GM10248 (cell line): ENCODE measurements at regions not wholly inside any gene's neighbourhood (a gene's known extent, or its start where the extent isn't known, plus 50 kb on each side); places are given as distances from the start of the nearest gene placed in this dataset.

Experiments used
- CTCF ChIA-PET: fragments of 300-600 bp; sonication (Branson Sonifier 250); formaldehyde crosslinking; extraction: SDS; loops from one replicate; lab custom pipeline; 2021; ENCODE audit warnings: antibody characterized with exemption; lab: Yijun Ruan, JAX
- POLR2A ChIA-PET: fragments of 350-650 bp; sonication (Branson Sonifier 250); formaldehyde crosslinking; extraction: SDS; loops from one replicate; lab custom pipeline; 2020; ENCODE audit warnings: antibody characterized with exemption; lab: Yijun Ruan, JAX
- DNase-seq: peaks from one replicate; pipeline ENCODE4 v3.0.0; 2012; ENCODE audit errors: extremely low spot score
- TF ChIP-seq, protein P1 (sequence below): IDR thresholded peaks from 2 replicates; pipeline ENCODE4 v1.5.1; 2012; ENCODE audit warnings: mild to moderate bottlenecking, low read depth; ENCODE audit errors: extremely low read depth, missing control alignments, control extremely low read depth

DNA sequence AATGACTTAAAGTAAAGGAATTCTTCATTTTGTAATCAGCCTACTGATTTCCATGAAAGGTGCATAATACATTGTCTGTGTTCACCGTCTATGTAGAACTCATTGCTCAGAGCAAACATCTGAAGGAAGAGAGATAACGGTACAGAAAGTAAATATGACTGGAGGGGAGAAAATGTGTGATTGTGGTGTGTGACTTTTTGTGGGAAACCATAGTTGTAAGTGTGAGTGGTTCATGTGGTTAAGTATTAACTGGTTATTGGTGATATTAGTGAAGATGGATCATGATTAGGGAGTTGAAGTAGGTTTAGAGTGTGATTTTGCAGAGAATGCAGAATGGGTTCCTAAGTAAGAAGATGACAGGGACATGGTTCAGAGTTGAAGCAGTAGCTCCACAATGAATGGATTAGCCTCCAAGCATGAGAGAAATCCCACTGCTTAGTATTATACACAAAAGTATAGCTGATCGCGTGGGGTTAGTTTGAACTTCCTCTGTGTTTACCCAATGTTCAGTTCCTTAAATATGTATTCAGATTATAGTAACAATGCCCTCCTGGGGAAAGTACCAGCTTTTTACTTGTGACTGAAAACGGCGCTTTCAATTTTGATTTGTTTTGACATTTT, 368.9 kb downstream of the UTRN start:
- ChIA-PET CTCF (no interaction called here), POLR2A (no interaction called here)
- TF ChIP-seq, protein P1, sequence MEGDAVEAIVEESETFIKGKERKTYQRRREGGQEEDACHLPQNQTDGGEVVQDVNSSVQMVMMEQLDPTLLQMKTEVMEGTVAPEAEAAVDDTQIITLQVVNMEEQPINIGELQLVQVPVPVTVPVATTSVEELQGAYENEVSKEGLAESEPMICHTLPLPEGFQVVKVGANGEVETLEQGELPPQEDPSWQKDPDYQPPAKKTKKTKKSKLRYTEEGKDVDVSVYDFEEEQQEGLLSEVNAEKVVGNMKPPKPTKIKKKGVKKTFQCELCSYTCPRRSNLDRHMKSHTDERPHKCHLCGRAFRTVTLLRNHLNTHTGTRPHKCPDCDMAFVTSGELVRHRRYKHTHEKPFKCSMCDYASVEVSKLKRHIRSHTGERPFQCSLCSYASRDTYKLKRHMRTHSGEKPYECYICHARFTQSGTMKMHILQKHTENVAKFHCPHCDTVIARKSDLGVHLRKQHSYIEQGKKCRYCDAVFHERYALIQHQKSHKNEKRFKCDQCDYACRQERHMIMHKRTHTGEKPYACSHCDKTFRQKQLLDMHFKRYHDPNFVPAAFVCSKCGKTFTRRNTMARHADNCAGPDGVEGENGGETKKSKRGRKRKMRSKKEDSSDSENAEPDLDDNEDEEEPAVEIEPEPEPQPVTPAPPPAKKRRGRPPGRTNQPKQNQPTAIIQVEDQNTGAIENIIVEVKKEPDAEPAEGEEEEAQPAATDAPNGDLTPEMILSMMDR, result no peak
- DNase-seq, result peak; percentile 53

DNA sequence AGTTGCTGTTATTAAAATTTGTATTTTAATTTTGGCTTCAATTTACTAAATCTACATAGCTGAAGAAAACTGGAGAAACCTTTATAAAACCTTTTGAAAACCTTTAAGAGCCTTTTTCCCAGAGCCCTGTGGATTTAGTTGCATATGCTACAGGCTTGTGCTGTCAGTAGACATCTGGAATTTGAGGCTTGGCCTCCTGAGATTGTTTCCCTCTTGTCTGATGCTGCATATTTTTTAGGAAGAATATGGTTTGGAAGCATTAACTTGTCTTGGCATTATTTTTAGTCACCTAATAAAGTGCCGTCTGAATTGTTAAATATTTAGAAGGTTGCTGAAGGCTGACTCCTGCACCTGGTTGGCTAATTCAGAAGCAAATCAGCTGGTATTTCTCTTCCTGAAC, 369.4 kb downstream of the UTRN start:
- ChIA-PET CTCF (no interaction called here), POLR2A (no interaction called here)
- no peak for DNase-seq
- TF ChIP-seq, protein P1, result no peak

DNA sequence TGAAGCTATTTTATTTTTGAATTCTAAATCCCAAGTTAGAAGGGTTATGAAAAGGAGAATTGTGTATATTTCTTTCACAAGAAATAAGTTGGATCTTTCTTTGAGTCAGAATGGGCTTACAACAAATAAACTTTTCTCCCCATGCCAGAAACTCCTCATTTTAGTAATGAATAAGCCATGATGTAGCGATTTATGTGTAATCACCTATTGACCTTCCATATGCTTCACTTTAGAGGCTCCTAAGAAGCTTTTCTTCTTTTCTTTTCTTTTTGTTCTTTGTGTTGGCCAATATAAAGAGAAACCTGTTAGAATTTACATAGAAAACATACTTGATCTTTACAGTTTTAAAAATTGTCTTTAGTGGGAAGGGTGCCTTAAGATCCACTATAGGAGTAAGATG, 370.2 kb downstream of the UTRN start:
- CTCF ChIA-PET, result interaction anchor here (1.3 kb wide), 1 partner anchor 16 kb away, joined by 3 read pairs; no protein-coding TSS in a partner anchor
- no peak for DNase-seq
- POLR2A ChIA-PET, result no interaction called here
- TF ChIP-seq, protein P1, result no peak

DNA sequence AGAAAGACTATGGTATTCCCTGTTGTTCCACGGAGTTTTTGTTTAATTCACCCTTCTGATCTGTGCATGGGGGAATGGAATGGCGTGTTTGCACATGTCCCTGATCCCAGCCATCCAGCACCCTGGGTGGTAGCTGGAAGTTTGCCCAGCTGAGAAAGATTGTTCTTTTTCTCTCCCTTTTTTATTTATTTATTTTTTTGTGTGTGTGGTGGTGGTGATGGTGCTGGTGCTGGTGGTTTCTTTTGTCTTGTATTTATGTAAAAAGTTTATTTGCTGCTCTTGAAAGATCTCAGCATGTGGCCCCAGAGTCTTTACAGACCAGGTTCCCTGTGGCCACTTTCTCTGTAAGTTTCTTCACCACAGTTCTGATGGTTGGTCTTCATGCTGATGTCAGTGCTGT, 372.6 kb downstream of the UTRN start:
- no peak for DNase-seq
- CTCF ChIA-PET, result no interaction called here
- TF ChIP-seq, protein P1, result no peak
- POLR2A ChIA-PET, result no interaction called here

DNA sequence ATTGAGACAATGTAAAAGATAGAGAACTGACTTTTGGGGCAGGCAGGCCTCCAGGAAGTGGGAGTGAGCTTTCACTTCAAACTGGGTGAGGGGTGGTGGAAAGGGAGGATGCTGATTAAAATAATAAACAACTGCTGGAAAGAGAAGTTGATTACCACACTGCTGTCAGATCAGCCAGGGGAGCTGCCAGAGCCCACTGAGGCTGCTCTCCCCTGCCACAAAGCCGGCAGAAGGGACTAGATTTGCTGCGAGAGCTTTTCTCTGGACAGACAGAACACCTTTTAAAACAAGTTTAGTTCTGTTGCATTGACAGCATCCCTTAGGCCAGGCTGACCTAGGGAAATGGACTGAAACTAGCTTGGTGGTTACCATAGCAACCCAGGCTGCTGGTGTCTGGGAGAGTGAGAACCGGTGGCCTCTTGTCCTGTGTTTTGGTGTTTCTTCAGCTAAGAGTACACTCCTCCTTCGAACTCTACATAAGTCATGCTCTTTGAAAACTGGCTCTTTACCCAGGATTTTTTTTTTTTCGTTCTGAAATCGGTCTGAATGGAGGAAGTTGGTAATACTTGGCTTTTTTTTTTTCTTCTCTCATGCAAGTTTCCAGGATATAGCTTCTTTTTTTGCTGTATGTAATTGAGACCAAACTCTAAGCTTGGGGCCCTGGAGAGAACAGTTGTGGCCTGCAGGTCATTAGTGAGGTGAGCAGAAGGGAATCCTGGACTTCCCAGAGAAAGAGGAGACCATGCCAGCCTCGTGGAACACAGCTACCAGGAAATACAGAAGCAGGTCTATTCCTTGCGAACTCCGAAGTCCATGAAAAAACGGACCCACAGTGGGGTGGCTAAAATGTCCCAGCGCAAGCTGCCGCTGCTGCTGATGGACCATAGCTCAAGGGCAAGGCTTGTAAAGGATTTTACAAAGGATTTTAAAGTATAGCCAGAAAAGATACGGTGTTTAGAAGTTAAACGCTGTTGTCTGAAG, 374.4 kb downstream of the UTRN start:
- TF ChIP-seq, protein P1, result no peak
- POLR2A ChIA-PET, result no interaction called here
- CTCF ChIA-PET, result interaction anchor here (1.3 to 1.4 kb wide), 2 partner anchors 9 to 11 kb away, joined by 5 to 6 read pairs; no protein-coding TSS in a partner anchor
- DNase-seq, result peak; percentile 33

DNA sequence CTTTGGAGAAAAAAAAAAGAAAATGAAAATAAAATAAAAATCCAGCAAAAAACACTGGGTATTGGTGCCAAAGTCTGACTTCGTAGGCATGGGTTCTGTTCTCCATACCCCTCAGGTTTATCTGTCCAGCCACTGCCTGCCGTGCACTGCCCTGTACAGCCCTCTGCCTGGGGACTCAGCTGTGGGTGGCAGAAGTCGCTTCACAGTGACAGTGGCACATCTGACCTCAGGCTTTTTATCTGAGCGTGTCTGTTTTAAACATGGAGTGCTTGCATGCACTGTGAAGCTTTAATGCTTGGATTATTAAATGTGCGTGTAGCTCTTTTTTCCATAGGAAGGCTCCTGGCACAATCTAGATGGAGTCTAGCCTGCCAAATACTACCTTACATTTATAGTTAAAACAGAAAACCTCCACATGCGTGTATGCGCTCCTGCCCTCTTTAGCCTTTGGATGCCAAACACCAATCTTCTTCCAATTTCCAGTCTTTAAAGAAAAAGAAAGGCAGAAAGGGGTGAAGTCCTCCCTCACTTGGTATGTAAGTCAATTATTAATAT, 375.5 kb downstream of the UTRN start:
- ChIA-PET POLR2A (no interaction called here), CTCF (interaction anchor here (1.0 to 1.5 kb wide), 2 partner anchors 11 to 13 kb away, joined by 3 read pairs; no protein-coding TSS in a partner anchor)
- TF ChIP-seq, protein P1, result no peak
- DNase-seq, result no peak
